OCI-LY3 (cell line): ENCODE measurements at regions not wholly inside any gene's neighbourhood (a gene's known extent, or its start where the extent isn't known, plus 50 kb on each side); places are given as distances from the start of the nearest gene placed in this dataset.

Experiments used
- EZH2phosphoT487 ChIP-seq: fragments of 200-600 bp; shearing (Covaris generic); IDR thresholded peaks from 2 replicates; pipeline ENCODE4 v1.6.1; 2018; ENCODE audit warnings: antibody characterized with exemption, mixed run types, low read depth
- TF ChIP-seq, protein P1 (sequence below): fragments of 200-600, 300-600 bp; sonication (generic); IDR thresholded peaks from 2 replicates; pipeline ENCODE4 v1.5.1; 2014; ENCODE audit warnings: antibody characterized with exemption, low read length, low read depth

DNA sequence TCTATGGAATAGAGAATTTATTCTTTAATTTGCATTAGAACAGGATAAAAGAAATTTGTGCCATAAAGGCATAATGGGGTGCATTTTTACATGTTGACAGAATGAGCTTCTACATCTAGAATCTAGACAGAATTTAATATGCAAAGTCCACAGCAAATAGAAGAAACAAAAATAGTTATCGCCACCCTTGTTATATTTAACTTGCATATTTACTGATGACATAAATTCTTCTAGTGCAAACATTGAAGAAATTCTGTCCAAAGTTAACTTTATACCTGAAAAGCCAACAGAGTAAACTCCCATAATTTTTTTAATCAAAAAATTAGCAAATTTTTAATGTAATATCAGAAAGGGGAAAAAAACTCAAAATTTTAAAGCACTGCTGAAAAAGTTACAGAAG is 213.7 kb upstream of the ALCAM start:
- TF ChIP-seq, protein P1, sequence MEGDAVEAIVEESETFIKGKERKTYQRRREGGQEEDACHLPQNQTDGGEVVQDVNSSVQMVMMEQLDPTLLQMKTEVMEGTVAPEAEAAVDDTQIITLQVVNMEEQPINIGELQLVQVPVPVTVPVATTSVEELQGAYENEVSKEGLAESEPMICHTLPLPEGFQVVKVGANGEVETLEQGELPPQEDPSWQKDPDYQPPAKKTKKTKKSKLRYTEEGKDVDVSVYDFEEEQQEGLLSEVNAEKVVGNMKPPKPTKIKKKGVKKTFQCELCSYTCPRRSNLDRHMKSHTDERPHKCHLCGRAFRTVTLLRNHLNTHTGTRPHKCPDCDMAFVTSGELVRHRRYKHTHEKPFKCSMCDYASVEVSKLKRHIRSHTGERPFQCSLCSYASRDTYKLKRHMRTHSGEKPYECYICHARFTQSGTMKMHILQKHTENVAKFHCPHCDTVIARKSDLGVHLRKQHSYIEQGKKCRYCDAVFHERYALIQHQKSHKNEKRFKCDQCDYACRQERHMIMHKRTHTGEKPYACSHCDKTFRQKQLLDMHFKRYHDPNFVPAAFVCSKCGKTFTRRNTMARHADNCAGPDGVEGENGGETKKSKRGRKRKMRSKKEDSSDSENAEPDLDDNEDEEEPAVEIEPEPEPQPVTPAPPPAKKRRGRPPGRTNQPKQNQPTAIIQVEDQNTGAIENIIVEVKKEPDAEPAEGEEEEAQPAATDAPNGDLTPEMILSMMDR, result no peak
- no peak for TF ChIP-seq EZH2phosphoT487
